ENCODE measurements at regions not wholly inside any gene's neighbourhood (a gene's known extent, or its start where the extent isn't known, plus 50 kb on each side); places are given as distances from the start of the nearest gene placed in this dataset.
A peak's percentile ranks its signal among the peaks of the same experiment; 100 is the strongest.

DNA sequence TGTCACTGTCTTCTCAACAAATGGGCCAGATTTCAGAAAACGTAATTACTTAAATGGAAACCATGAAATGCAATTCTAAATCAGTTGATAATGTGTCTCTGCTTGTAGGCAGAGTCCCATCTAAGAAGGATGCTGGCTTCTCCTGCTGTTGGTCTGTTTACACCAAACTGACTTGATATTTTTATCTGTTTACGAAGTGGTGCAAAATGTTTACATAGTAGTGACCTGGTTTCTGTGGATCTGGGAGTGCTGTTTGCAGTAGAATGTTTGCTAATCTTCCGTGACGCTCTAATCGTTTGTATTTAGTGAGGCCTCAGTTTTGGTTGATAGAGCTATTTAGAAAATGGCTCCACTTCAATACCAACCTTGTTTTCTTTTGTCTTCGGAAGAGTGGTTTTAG, 213.5 kb downstream of the VEGFC start:
- no peak overlapping the region for H2BK5ac ChIP-seq (ENCODE audit: low read depth, low read length, poor library complexity, severe bottlenecking)
- peak; percentile 83 for DNase-seq
- H3K9me3 ChIP-seq (ENCODE audit: control insufficient read depth, low read length), result peaks cover 4% of the 10 kb centered on the region
- H2BK12ac ChIP-seq (ENCODE audit: low read length in 2 of 2), result no peak overlapping the region
- no peak overlapping the region for H3K4ac ChIP-seq (ENCODE audit: low read depth in 1 of 2, low read length in 2 of 2)
- H3K79me1 ChIP-seq (replicated peaks; ENCODE audit: low read length, poor library complexity, severe bottlenecking), result no peaks in the 10 kb centered on the region
- H3K14ac ChIP-seq (ENCODE audit: low read length in 2 of 2), result no peak overlapping the region
- H3K23ac ChIP-seq (ENCODE audit: low read length in 2 of 2), result no peak overlapping the region
- 27% methylated on average over 5 of the region's 6 CpGs for WGBS
- H3K4me2 ChIP-seq (ENCODE audit: low read length, poor library complexity, severe bottlenecking), result no peak overlapping the region
- no peak overlapping the region for H3K18ac ChIP-seq (ENCODE audit: low read depth in 1 of 2, low read length in 2 of 2)
- no peak overlapping the region for H2BK15ac ChIP-seq (ENCODE audit: low read depth, poor library complexity, severe bottlenecking)
- no peak overlapping the region for H2BK120ac ChIP-seq (ENCODE audit: low read depth, low read length)
- no peaks in the 10 kb centered on the region for H3K27me3 ChIP-seq (ENCODE audit: control insufficient read depth in 1 of 2, insufficient read depth in 1 of 2, low read length in 2 of 2)
- H2AK5ac ChIP-seq (ENCODE audit: low read length, severe bottlenecking), result no peak overlapping the region
- H3K9ac ChIP-seq (ENCODE audit: low read length), result no peak overlapping the region
- no peak overlapping the region for H4K91ac ChIP-seq (ENCODE audit: low read length)
- no peaks in the 10 kb centered on the region for H3K36me3 ChIP-seq (ENCODE audit: control insufficient read depth in 1 of 2, insufficient read depth in 2 of 2, low read depth in 1 of 2, low read length in 2 of 2)
- H3K27ac ChIP-seq (ENCODE audit: low read length, poor library complexity, severe bottlenecking), result no peak overlapping the region
- no peak overlapping the region for H3K4me3 ChIP-seq (ENCODE audit: insufficient read depth in 1 of 2, low read depth in 1 of 2, low read length in 2 of 2)
- no peak overlapping the region for H2AFZ ChIP-seq (ENCODE audit: low read depth, low read length)
- no peak overlapping the region for H4K8ac ChIP-seq (ENCODE audit: low read length)
- no peaks in the 10 kb centered on the region for H3K4me1 ChIP-seq (ENCODE audit: control insufficient read depth, insufficient read depth, low read depth, low read length)

DNA sequence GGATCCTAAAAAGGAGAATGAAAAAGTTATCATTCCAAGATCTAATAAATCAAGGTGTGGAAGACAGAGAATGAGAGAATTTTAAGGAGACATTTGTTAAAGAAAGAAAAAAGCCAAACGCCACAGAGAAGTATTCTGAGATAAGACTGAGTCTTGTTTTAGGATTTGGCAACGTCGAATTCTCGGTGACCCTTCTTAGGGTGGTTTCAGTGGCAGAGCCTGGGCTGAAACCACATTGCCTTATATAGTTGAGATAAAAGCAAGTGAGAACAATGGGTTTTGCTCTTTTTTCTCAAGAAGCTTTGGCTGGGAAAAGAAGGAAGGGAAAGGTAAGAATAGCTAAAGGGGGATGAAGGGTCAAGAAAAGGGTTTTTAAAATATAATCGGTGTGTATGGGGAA, 209.4 kb downstream of the VEGFC start:
- no peak for DNase-seq
- no peak overlapping the region for H3K4me3 ChIP-seq (ENCODE audit: insufficient read depth in 1 of 2, low read depth in 1 of 2, low read length in 2 of 2)
- H2BK120ac ChIP-seq (ENCODE audit: low read depth, low read length), result no peak overlapping the region
- no peak overlapping the region for H3K27ac ChIP-seq (ENCODE audit: low read length, poor library complexity, severe bottlenecking)
- H4K8ac ChIP-seq (ENCODE audit: low read length), result no peak overlapping the region
- H2BK5ac ChIP-seq (ENCODE audit: low read depth, low read length, poor library complexity, severe bottlenecking), result no peak overlapping the region
- no peak overlapping the region for H3K4me2 ChIP-seq (ENCODE audit: low read length, poor library complexity, severe bottlenecking)
- H3K4me1 ChIP-seq (ENCODE audit: control insufficient read depth, insufficient read depth, low read depth, low read length), result no peaks in the 10 kb centered on the region
- H2AK5ac ChIP-seq (ENCODE audit: low read length, severe bottlenecking), result no peak overlapping the region
- H3K9ac ChIP-seq (ENCODE audit: low read length), result no peak overlapping the region
- no peak overlapping the region for H3K23ac ChIP-seq (ENCODE audit: low read length in 2 of 2)
- no peak overlapping the region for H3K14ac ChIP-seq (ENCODE audit: low read length in 2 of 2)
- no peak overlapping the region for H3K4ac ChIP-seq (ENCODE audit: low read depth in 1 of 2, low read length in 2 of 2)
- H3K9me3 ChIP-seq (ENCODE audit: control insufficient read depth, low read length), result peaks cover 4% of the 10 kb centered on the region
- no peaks in the 10 kb centered on the region for H3K27me3 ChIP-seq (ENCODE audit: control insufficient read depth in 1 of 2, insufficient read depth in 1 of 2, low read length in 2 of 2)
- no peak overlapping the region for H2BK15ac ChIP-seq (ENCODE audit: low read depth, poor library complexity, severe bottlenecking)
- 95% methylated on average over 5 of the region's 5 CpGs for WGBS
- no peaks in the 10 kb centered on the region for H3K79me1 ChIP-seq (replicated peaks; ENCODE audit: low read length, poor library complexity, severe bottlenecking)
- H4K91ac ChIP-seq (ENCODE audit: low read length), result no peak overlapping the region
- H2BK12ac ChIP-seq (ENCODE audit: low read length in 2 of 2), result no peak overlapping the region
- no peaks in the 10 kb centered on the region for H3K36me3 ChIP-seq (ENCODE audit: control insufficient read depth in 1 of 2, insufficient read depth in 2 of 2, low read depth in 1 of 2, low read length in 2 of 2)
- no peak overlapping the region for H3K18ac ChIP-seq (ENCODE audit: low read depth in 1 of 2, low read length in 2 of 2)
- H2AFZ ChIP-seq (ENCODE audit: low read depth, low read length), result no peak overlapping the region

DNA sequence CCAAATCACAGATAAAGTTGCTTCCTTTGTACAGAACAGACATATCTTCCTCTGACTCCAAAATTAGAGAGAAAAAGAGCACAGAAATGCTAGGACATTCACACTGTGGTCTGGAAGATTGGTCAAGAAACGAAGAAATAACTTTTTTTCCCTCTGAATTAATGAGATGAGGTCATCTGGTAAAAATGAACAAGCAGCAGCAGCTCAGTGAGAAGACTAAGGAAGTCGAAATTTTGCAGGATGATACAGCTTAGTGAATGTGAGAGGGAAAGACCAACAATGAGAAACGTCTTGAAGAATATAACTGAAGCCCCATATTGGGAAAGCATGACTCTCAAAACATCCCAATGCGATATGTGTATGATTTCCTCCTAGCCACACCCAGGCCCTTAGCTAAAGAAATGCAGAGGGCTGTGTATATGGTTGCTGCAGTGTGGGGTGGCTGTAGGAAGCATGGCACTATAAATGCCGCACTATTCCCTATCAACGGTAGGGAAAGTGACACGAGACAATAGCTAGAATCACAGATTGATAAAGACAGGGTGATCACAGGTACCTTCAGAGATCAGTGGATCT, 208.6 kb downstream of the VEGFC start:
- H2BK12ac ChIP-seq (ENCODE audit: low read length in 2 of 2), result no peak overlapping the region
- H3K23ac ChIP-seq (ENCODE audit: low read length in 2 of 2), result no peak overlapping the region
- H2AK5ac ChIP-seq (ENCODE audit: low read length, severe bottlenecking), result no peak overlapping the region
- H2BK120ac ChIP-seq (ENCODE audit: low read depth, low read length), result no peak overlapping the region
- no peak overlapping the region for H3K14ac ChIP-seq (ENCODE audit: low read length in 2 of 2)
- H3K4ac ChIP-seq (ENCODE audit: low read depth in 1 of 2, low read length in 2 of 2), result no peak overlapping the region
- H3K18ac ChIP-seq (ENCODE audit: low read depth in 1 of 2, low read length in 2 of 2), result no peak overlapping the region
- DNase-seq, result peak; percentile 14
- H3K4me2 ChIP-seq (ENCODE audit: low read length, poor library complexity, severe bottlenecking), result no peak overlapping the region
- WGBS, result 81% methylated on average over 7 of the region's 7 CpGs
- H4K8ac ChIP-seq (ENCODE audit: low read length), result no peak overlapping the region
- H3K27ac ChIP-seq (ENCODE audit: low read length, poor library complexity, severe bottlenecking), result no peak overlapping the region
- H3K27me3 ChIP-seq (ENCODE audit: control insufficient read depth in 1 of 2, insufficient read depth in 1 of 2, low read length in 2 of 2), result no peaks in the 10 kb centered on the region
- no peaks in the 10 kb centered on the region for H3K4me1 ChIP-seq (ENCODE audit: control insufficient read depth, insufficient read depth, low read depth, low read length)
- peak overlapping the region in 1 of 2 experiments; percentile 0 for H3K4me3 ChIP-seq (ENCODE audit: insufficient read depth in 1 of 2, low read depth in 1 of 2, low read length in 2 of 2)
- no peak overlapping the region for H2AFZ ChIP-seq (ENCODE audit: low read depth, low read length)
- H3K36me3 ChIP-seq (ENCODE audit: control insufficient read depth in 1 of 2, insufficient read depth in 2 of 2, low read depth in 1 of 2, low read length in 2 of 2), result no peaks in the 10 kb centered on the region
- peaks cover 4% of the 10 kb centered on the region for H3K9me3 ChIP-seq (ENCODE audit: control insufficient read depth, low read length)
- no peak overlapping the region for H2BK15ac ChIP-seq (ENCODE audit: low read depth, poor library complexity, severe bottlenecking)
- no peak overlapping the region for H2BK5ac ChIP-seq (ENCODE audit: low read depth, low read length, poor library complexity, severe bottlenecking)
- no peak overlapping the region for H3K9ac ChIP-seq (ENCODE audit: low read length)
- no peaks in the 10 kb centered on the region for H3K79me1 ChIP-seq (replicated peaks; ENCODE audit: low read length, poor library complexity, severe bottlenecking)
- H4K91ac ChIP-seq (ENCODE audit: low read length), result peak overlapping the region; percentile 44

DNA sequence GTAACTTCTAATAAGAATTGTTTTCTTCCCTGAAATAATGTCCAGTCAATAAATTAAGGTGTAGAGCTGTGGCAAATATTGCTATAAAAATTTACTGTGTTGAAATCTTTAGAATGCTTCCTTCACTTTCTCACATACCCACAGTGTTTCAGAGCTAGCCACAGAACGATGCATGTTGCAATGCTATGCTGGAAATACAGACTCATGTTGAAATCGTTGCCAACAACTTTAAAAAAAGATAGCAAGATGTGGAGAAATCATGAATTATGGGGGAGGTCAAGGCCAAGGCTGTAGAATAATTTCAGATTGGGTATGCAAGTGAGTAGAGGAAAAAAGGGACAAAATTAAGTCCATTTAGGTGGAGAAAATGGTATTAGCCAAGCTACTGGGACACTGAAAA, 204.8 kb downstream of the VEGFC start:
- H2AFZ ChIP-seq (ENCODE audit: low read depth, low read length), result no peak overlapping the region
- H2BK12ac ChIP-seq (ENCODE audit: low read length in 2 of 2), result no peak overlapping the region
- H4K8ac ChIP-seq (ENCODE audit: low read length), result no peak overlapping the region
- H3K23ac ChIP-seq (ENCODE audit: low read length in 2 of 2), result no peak overlapping the region
- H3K4me1 ChIP-seq (ENCODE audit: control insufficient read depth, insufficient read depth, low read depth, low read length), result no peaks in the 10 kb centered on the region
- no peak overlapping the region for H3K18ac ChIP-seq (ENCODE audit: low read depth in 1 of 2, low read length in 2 of 2)
- peaks cover 14% of the 10 kb centered on the region for H3K9me3 ChIP-seq (ENCODE audit: control insufficient read depth, low read length)
- H3K9ac ChIP-seq (ENCODE audit: low read length), result peak overlapping the region; percentile 17
- no peaks in the 10 kb centered on the region for H3K27me3 ChIP-seq (ENCODE audit: control insufficient read depth in 1 of 2, insufficient read depth in 1 of 2, low read length in 2 of 2)
- WGBS, result 53% methylated on average over 2 of the region's 2 CpGs
- H3K79me1 ChIP-seq (replicated peaks; ENCODE audit: low read length, poor library complexity, severe bottlenecking), result no peaks in the 10 kb centered on the region
- no peak overlapping the region for H2BK5ac ChIP-seq (ENCODE audit: low read depth, low read length, poor library complexity, severe bottlenecking)
- H2BK120ac ChIP-seq (ENCODE audit: low read depth, low read length), result no peak overlapping the region
- H3K4me3 ChIP-seq (ENCODE audit: insufficient read depth in 1 of 2, low read depth in 1 of 2, low read length in 2 of 2), result no peak overlapping the region
- H2BK15ac ChIP-seq (ENCODE audit: low read depth, poor library complexity, severe bottlenecking), result no peak overlapping the region
- H2AK5ac ChIP-seq (ENCODE audit: low read length, severe bottlenecking), result no peak overlapping the region
- DNase-seq, result peak; percentile 86
- no peaks in the 10 kb centered on the region for H3K36me3 ChIP-seq (ENCODE audit: control insufficient read depth in 1 of 2, insufficient read depth in 2 of 2, low read depth in 1 of 2, low read length in 2 of 2)
- H3K27ac ChIP-seq (ENCODE audit: low read length, poor library complexity, severe bottlenecking), result no peak overlapping the region
- no peak overlapping the region for H3K14ac ChIP-seq (ENCODE audit: low read length in 2 of 2)
- H4K91ac ChIP-seq (ENCODE audit: low read length), result no peak overlapping the region
- no peak overlapping the region for H3K4me2 ChIP-seq (ENCODE audit: low read length, poor library complexity, severe bottlenecking)
- no peak overlapping the region for H3K4ac ChIP-seq (ENCODE audit: low read depth in 1 of 2, low read length in 2 of 2)

Measured in mesenchymal stem cell (in vitro differentiated cells and primary cell).